Endodermal cell (in vitro differentiated cells): ENCODE measurements at regions not wholly inside any gene's neighbourhood (a gene's known extent, or its start where the extent isn't known, plus 50 kb on each side); places are given as distances from the start of the nearest gene placed in this dataset.

Source experiments
- DNase-seq: peaks from one replicate; pipeline ENCODE4 v3.0.0-alpha.2; 2017
- H3K27ac ChIP-seq: 2 replicates; pipeline ENCODE4 v1.5.1; 2013; ENCODE audit warnings: mild to moderate bottlenecking, low read depth, low read length, moderate library complexity
- H3K27me3 ChIP-seq: 2 replicates; pipeline ENCODE4 v1.6.1; 2013; ENCODE audit warnings: mild to moderate bottlenecking, low read length, moderate library complexity; ENCODE audit not compliant: insufficient read depth, control insufficient read depth, poor library complexity, severe bottlenecking
- H3K36me3 ChIP-seq: 2 replicates; pipeline ENCODE4 v1.7.0; 2013; ENCODE audit warnings: mild to moderate bottlenecking, low read length, moderate library complexity; ENCODE audit not compliant: control insufficient read depth, insufficient read depth
- H3K4me1 ChIP-seq: one replicate; pipeline ENCODE4 v1.7.0; 2013; ENCODE audit warnings: low read length; ENCODE audit not compliant: control insufficient read depth, insufficient read depth
- H3K4me3 ChIP-seq: 2 replicates; pipeline ENCODE4 v1.5.1; 2013; ENCODE audit warnings: mild to moderate bottlenecking, low read length, moderate library complexity
- H3K9ac ChIP-seq: 2 replicates; pipeline ENCODE4 v1.6.1; 2013; ENCODE audit warnings: mild to moderate bottlenecking, low read length, moderate library complexity; ENCODE audit not compliant: poor library complexity, severe bottlenecking; ENCODE audit errors: extremely low read depth
- H3K9me3 ChIP-seq: 2 replicates; pipeline ENCODE4 v1.6.1; 2013; ENCODE audit warnings: mild to moderate bottlenecking, low read length, moderate library complexity; ENCODE audit not compliant: control insufficient read depth
- H3K27ac Mint-ChIP-seq: 2 replicates; pipeline ENCODE4 v1.8.0; 2020; ENCODE audit warnings: mixed read lengths
- H3K27me3 Mint-ChIP-seq: 2 replicates; pipeline ENCODE4 v1.8.0; 2021; ENCODE audit warnings: mild to moderate bottlenecking, mixed read lengths; ENCODE audit not compliant: insufficient read depth
- H3K36me3 Mint-ChIP-seq: 2 replicates; pipeline ENCODE4 v1.8.0; 2020; ENCODE audit warnings: low read depth, mixed read lengths
- H3K4me1 Mint-ChIP-seq: 2 replicates; pipeline ENCODE4 v1.8.0; 2020; ENCODE audit warnings: mixed read lengths
- H3K4me3 Mint-ChIP-seq: 2 replicates; pipeline ENCODE4 v1.8.0; 2020; ENCODE audit warnings: mild to moderate bottlenecking, moderate library complexity, mixed read lengths
- H3K9me3 Mint-ChIP-seq: 2 replicates; pipeline ENCODE4 v1.8.0; 2020; ENCODE audit warnings: mild to moderate bottlenecking, mixed read lengths
- CTCF ChIP-seq: fragments of 200-600 bp; sonication (generic); conservative IDR thresholded peaks from 2 replicates; pipeline ENCODE4 v1.5.0; 2021; ENCODE audit warnings: antibody characterized with exemption, mild to moderate bottlenecking
- WGBS, 2 experiments: methylation state at CpG; one replicate each; pipeline versions ENCODE4 v1.1.5 to v1.1.7; 2013; ENCODE audit warnings: missing lambda C conversion rate in 2 of 2, mixed read lengths in 1 of 2; ENCODE audit not compliant: insufficient coverage in 1 of 2, insufficient read length in 1 of 2; 5-methylcytosine and 5-hydroxymethylcytosine counted together

GRCh38 chr14:36465178-36465577, 54.9 kb downstream of the NKX2-1 start:
- H3K27ac ChIP-seq, result no peak overlapping the region
- Mint-ChIP-seq H3K27me3 (peaks cover 23% of the 10 kb centered on the region), H3K9me3 (peaks cover 4% of the 10 kb centered on the region), H3K36me3 (no peaks in the 10 kb centered on the region), H3K4me1 (no peaks in the 10 kb centered on the region), H3K4me3 (no peak overlapping the region), H3K27ac (no peak overlapping the region)
- no peaks in the 10 kb centered on the region for H3K9me3 ChIP-seq
- no peak overlapping the region for H3K9ac ChIP-seq
- 92% methylated on average over 4 of the region's 4 CpGs; no CpG with 5 or more reads in 1 of the 2 experiments for WGBS, 2 experiments
- H3K27me3 ChIP-seq, result peaks cover 13% of the 10 kb centered on the region
- H3K4me3 ChIP-seq, result no peak overlapping the region
- no peak for DNase-seq
- no peak for TF ChIP-seq CTCF
- no peaks in the 10 kb centered on the region for H3K36me3 ChIP-seq
- H3K4me1 ChIP-seq, result no peaks in the 10 kb centered on the region

- WGBS, 2 experiments, result 86% methylated on average over 1 of the region's 1 CpG; no CpG with 5 or more reads in 1 of the 2 experiments
- H3K9me3 Mint-ChIP-seq, result peaks cover 4% of the 10 kb centered on the region
- Histone ChIP-seq H3K4me3 (no peak overlapping the region), H3K36me3 (no peaks in the 10 kb centered on the region), H3K27ac (no peak overlapping the region), H3K4me1 (no peaks in the 10 kb centered on the region), H3K9ac (no peak overlapping the region), H3K9me3 (no peaks in the 10 kb centered on the region), H3K27me3 (peaks cover 4% of the 10 kb centered on the region)
- H3K4me3 Mint-ChIP-seq, result no peak overlapping the region
- TF ChIP-seq CTCF, result no peak
- no peak for DNase-seq
- no peaks in the 10 kb centered on the region for H3K36me3 Mint-ChIP-seq
- peaks cover 30% of the 10 kb centered on the region for H3K27me3 Mint-ChIP-seq
- H3K27ac Mint-ChIP-seq, result no peak overlapping the region
- H3K4me1 Mint-ChIP-seq, result peaks cover 7% of the 10 kb centered on the region
Measured at GRCh38 chr14:36462890-36463289, 57.1 kb downstream of the NKX2-1 start.

- H3K4me3 ChIP-seq, result no peak overlapping the region
- H3K36me3 ChIP-seq, result no peaks in the 10 kb centered on the region
- no peak for DNase-seq
- Mint-ChIP-seq H3K27ac (no peak overlapping the region), H3K9me3 (no peaks in the 10 kb centered on the region), H3K27me3 (peaks cover 16% of the 10 kb centered on the region), H3K4me1 (peaks cover 26% of the 10 kb centered on the region), H3K36me3 (no peaks in the 10 kb centered on the region), H3K4me3 (no peak overlapping the region)
- TF ChIP-seq CTCF, result no peak
- H3K9ac ChIP-seq, result no peak overlapping the region
- WGBS, 2 experiments, result 88 to 90% methylated on average over 1 of the region's 2 CpGs
- H3K27me3 ChIP-seq, result no peaks in the 10 kb centered on the region
- peaks cover 8% of the 10 kb centered on the region for H3K4me1 ChIP-seq
- H3K27ac ChIP-seq, result no peak overlapping the region
- H3K9me3 ChIP-seq, result no peaks in the 10 kb centered on the region
Measured at GRCh38 chr14:36455241-36455627, 64.8 kb downstream of the NKX2-1 start.
